GM18519 (cell line): ENCODE measurements at regions not wholly inside any gene's neighbourhood (a gene's known extent, or its start where the extent isn't known, plus 50 kb on each side); places are given as distances from the start of the nearest gene placed in this dataset.

Experiments used
- ATAC-seq: cut with Tn5 transposase; IDR thresholded peaks from one replicate; pipeline ENCODE4 v1.9.1; 2021; ENCODE audit warnings: mild to moderate bottlenecking, moderate library complexity; ENCODE audit not compliant: unreplicated experiment, low FRiP score

DNA sequence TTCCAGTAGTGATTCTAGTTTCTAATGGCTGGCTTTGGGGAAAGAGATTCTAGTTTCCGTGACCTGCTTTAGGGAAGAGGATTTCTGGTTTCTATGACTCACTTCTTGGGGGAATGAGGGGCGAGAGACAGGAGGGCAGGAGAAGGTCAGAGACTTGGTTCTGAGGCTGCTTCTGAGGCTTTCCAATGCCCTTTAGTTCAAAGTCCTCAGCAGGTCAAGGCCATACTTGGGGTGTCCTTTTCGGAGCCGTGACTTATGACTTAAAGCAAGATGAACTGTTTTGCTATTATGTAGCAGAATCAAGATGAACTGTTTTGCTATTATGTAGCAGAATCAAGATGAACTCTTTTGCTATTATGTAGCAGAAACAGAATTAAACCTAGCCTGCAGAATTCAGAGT lies 52.2 kb upstream of the TLR3 start:
- ATAC-seq = no peak

DNA sequence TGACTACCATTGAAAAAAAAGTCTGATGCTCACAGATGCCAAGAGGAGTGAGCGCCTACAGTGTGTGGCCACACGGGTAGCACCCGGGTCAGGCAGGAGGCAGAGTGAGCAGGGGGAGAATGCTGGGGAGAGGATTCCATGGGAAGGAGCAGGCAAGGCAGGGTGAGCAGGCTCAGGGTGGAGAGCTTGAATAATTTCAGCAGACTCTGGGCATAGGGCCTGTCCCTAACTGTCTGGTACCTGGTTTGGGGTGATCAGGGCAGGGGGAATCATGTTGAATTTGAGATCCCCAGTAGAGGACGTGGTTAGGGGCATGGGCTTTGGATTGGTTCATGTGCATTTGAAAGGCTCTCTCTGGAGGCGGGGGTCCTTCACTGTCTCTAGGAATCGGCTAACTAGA lies 51.2 kb upstream of the TLR3 start:
- no peak for ATAC-seq

DNA sequence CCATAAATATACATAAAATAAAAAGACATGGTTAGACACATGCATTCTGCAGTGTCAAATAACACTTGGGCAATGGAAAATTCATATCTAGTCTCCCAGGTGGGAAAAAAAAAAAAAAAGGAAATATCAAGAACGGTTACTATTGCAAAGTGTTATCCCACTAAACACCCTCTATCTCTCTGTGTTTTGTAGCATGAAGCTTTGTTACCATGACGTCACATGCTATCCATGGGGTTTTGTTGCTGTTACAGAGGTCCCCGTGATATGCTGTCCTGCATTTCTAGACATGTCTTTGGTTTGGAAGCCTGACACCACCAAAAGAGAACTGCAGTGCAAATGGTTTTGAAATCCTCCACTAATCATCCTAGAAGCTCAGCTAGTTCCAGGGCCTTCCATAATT lies 50.7 kb upstream of the TLR3 start:
- no peak for ATAC-seq

DNA sequence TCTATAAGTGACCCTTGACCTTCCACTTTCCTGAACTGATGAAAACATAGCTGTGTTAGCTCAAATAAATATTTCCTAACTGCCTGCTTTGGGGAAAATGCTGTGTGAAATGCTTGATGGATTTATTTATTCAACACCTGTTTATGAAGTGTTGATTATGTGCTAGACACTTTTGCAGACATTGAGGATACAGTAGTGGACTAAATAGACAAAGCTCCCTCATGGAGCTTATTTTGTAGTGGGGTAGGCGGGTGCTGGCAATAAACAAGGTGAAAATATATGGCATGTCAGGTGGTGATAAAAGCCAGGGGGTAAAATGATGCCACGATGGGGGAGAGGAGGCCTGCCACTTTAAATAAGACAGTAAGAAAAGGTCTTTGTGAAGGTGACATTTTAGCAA lies 50.2 kb upstream of the TLR3 start:
- ATAC-seq = no peak
